ENCODE measurements at regions not wholly inside any gene's neighbourhood (a gene's known extent, or its start where the extent isn't known, plus 50 kb on each side); places are given as distances from the start of the nearest gene placed in this dataset.

DNA sequence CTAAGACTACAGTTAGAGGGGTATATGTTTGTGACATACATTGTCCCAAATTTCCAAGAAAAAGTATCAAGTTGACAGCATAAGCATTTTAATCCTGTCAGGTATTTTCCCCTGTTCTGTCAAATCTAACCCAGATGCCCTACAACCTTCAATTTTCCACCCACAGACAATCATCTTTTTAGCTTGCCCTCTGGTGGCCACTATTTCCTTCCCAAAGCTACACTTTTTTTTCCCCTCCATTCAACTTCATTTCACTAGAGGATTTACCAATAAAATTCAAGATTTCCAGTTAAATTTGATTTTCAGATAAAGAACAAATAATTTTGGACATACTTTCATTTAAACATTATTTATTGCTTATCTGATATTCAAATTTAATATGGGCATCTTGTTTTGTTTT lies 286.6 kb downstream of the TENT5A start:
- TF ChIP-seq, protein P1, sequence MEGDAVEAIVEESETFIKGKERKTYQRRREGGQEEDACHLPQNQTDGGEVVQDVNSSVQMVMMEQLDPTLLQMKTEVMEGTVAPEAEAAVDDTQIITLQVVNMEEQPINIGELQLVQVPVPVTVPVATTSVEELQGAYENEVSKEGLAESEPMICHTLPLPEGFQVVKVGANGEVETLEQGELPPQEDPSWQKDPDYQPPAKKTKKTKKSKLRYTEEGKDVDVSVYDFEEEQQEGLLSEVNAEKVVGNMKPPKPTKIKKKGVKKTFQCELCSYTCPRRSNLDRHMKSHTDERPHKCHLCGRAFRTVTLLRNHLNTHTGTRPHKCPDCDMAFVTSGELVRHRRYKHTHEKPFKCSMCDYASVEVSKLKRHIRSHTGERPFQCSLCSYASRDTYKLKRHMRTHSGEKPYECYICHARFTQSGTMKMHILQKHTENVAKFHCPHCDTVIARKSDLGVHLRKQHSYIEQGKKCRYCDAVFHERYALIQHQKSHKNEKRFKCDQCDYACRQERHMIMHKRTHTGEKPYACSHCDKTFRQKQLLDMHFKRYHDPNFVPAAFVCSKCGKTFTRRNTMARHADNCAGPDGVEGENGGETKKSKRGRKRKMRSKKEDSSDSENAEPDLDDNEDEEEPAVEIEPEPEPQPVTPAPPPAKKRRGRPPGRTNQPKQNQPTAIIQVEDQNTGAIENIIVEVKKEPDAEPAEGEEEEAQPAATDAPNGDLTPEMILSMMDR (IDR thresholded peaks at IDR 0.05): no peak
- TF ChIP-seq POLR2A (IDR thresholded peaks at IDR 0.05): no peak
- no peak for TF ChIP-seq POLR2AphosphoS5 (IDR thresholded peaks at IDR 0.05; ENCODE audit: insufficient read depth in 1 of 2, low read depth in 1 of 2)
